GM12865 (cell line): ENCODE measurements at regions not wholly inside any gene's neighbourhood (a gene's known extent, or its start where the extent isn't known, plus 50 kb on each side); places are given as distances from the start of the nearest gene placed in this dataset.

Source experiments
- DNase-seq: peaks from one replicate; pipeline ENCODE4 v3.0.0; 2010; ENCODE audit warnings: low read depth
- H3K4me3 ChIP-seq: 2 replicates; pipeline ENCODE4 v1.5.1; 2011; ENCODE audit warnings: mild to moderate bottlenecking, low read depth, low read length, control low read depth
- CTCF ChIP-seq: IDR thresholded peaks from 2 replicates; pipeline ENCODE4 v1.5.1; 2011; ENCODE audit warnings: low read length, control low read depth, low read depth, inconsistent platforms; ENCODE audit not compliant: insufficient read depth; ENCODE audit errors: missing control alignments

GRCh38 chr5:28286566-28286965 lies 1248.2 kb upstream of the CDH9 start:
- no peak for DNase-seq
- TF ChIP-seq CTCF: no peak
- no peak overlapping the region for H3K4me3 ChIP-seq

- no peak overlapping the region for H3K4me3 ChIP-seq
- no peak for TF ChIP-seq CTCF
- no peak for DNase-seq
Observed at GRCh38 chr5:28284788-28285187, 1246.4 kb upstream of the CDH9 start.

GRCh38 chr5:28281351-28281750 lies 1243.0 kb upstream of the CDH9 start:
- no peak for TF ChIP-seq CTCF
- DNase-seq: no peak
- no peak overlapping the region for H3K4me3 ChIP-seq

GRCh38 chr5:28275931-28276330 lies 1237.5 kb upstream of the CDH9 start:
- DNase-seq: no peak
- no peak for TF ChIP-seq CTCF

GRCh38 chr5:28269978-28270377 lies 1231.6 kb upstream of the CDH9 start:
- no peak for TF ChIP-seq CTCF
- no peak for DNase-seq

More at GRCh38 chr5:28275931-28276330, 1237.5 kb upstream of the CDH9 start:
- no peak overlapping the region for H3K4me3 ChIP-seq

GRCh38 chr5:28265877-28266276 lies 1227.5 kb upstream of the CDH9 start:
- no peak overlapping the region for H3K4me3 ChIP-seq
- TF ChIP-seq CTCF: no peak
- no peak for DNase-seq

More at GRCh38 chr5:28269978-28270377, 1231.6 kb upstream of the CDH9 start:
- H3K4me3 ChIP-seq: no peak overlapping the region

GRCh38 chr5:28254846-28255245 lies 1216.5 kb upstream of the CDH9 start:
- no peak overlapping the region for H3K4me3 ChIP-seq
- no peak for DNase-seq
- no peak for TF ChIP-seq CTCF
